GM12878 (cell line): ENCODE measurements at regions not wholly inside any gene's neighbourhood (a gene's known extent, or its start where the extent isn't known, plus 50 kb on each side); places are given as distances from the start of the nearest gene placed in this dataset.

Experiments used
- ATAC-seq: fragments of 200-7000 bp; cut with Tn5 transposase; 3 replicates; pipeline ENCODE4 v1.9.1; 2020; ENCODE audit warnings: mild to moderate bottlenecking, moderate library complexity
- BruUV-seq: library from RNA; stranded (reverse); fragments of 400-500 nt; replicated peaks from 2 replicates; lab custom pipeline; 2021; lab: Mats Ljungman, UMichigan
- CTCF ChIA-PET: fragments of 300-600 bp; sonication (Branson Sonifier 250); formaldehyde crosslinking; extraction: SDS; loops from one replicate; lab custom pipeline; 2021; ENCODE audit warnings: inconsistent platforms; lab: Yijun Ruan, JAX
- POLR2A ChIA-PET: fragments of 350-600 bp; formaldehyde crosslinking; extraction: SDS; loops from one replicate; lab custom pipeline; 2021; ENCODE audit warnings: inconsistent platforms; lab: Charles Lee
- RAD21 ChIA-PET: fragments of 300-600 bp; sonication (Branson Sonifier 250); formaldehyde crosslinking; loops from one replicate; lab custom pipeline; 2023; ENCODE audit warnings: antibody characterized with exemption; ENCODE audit not compliant: unreplicated experiment; lab: Charles Lee
- SMC1A ChIA-PET: fragments of 300-600 bp; sonication (Branson Sonifier 250); formaldehyde crosslinking; loops from one replicate; lab custom pipeline; 2023; ENCODE audit not compliant: unreplicated experiment, uncharacterized antibody; lab: Charles Lee
- DNase-seq: peaks from one replicate; pipeline ENCODE4 v3.0.0-alpha.2; 2011; ENCODE audit warnings: low read depth, low spot score
- FAIRE-seq: peaks from 3 replicates; lab custom pipeline; 2011; peaks lifted over from hg19 to GRCh38; lab: Jason Lieb, UNC
- H2AFZ ChIP-seq: 2 replicates; pipeline ENCODE4 v1.6.0; 2011; ENCODE audit warnings: low read depth, low read length, control low read depth; ENCODE audit not compliant: control insufficient read depth
- H3K27ac ChIP-seq: 2 replicates; pipeline ENCODE4 v1.5.1; 2011; ENCODE audit warnings: control low read depth; ENCODE audit not compliant: control insufficient read depth, insufficient read depth
- H3K27me3 ChIP-seq, 2 experiments: replicated peaks in 1 of 2; 2 replicates each; pipeline versions ENCODE4 v1.6.0 to v1.6.1; 2011; ENCODE audit warnings: low read length in 1 of 2; ENCODE audit not compliant: control insufficient read depth in 2 of 2, insufficient read depth in 2 of 2
- H3K36me3 ChIP-seq, 2 experiments: 2 replicates each; pipeline ENCODE4 v1.5.1; 2011; ENCODE audit warnings: low read length in 1 of 2; ENCODE audit not compliant: control insufficient read depth in 2 of 2, insufficient read depth in 2 of 2
- H3K4me1 ChIP-seq: 2 replicates; pipeline ENCODE4 v1.6.1; 2011; ENCODE audit warnings: mild to moderate bottlenecking, low read length, moderate library complexity, mixed read lengths; ENCODE audit not compliant: control insufficient read depth, insufficient read depth
- H3K4me2 ChIP-seq: 2 replicates; pipeline ENCODE4 v1.6.0; 2011; ENCODE audit warnings: control low read depth; ENCODE audit not compliant: control insufficient read depth, insufficient read depth
- H3K4me3 ChIP-seq: fragments of 200-600 bp; sonication (generic); 2 replicates; pipeline ENCODE4 v1.5.1; 2016
- H3K79me2 ChIP-seq: 2 replicates; pipeline ENCODE4 v1.6.0; 2011; ENCODE audit warnings: low read length; ENCODE audit not compliant: control insufficient read depth, insufficient read depth
- H3K9ac ChIP-seq: 2 replicates; pipeline ENCODE4 v1.8.0; 2011; ENCODE audit warnings: low read length, control low read depth, mixed read lengths; ENCODE audit not compliant: control insufficient read depth, insufficient read depth
- H3K9me3 ChIP-seq: replicated peaks from 3 replicates; pipeline ENCODE4 v1.5.1; 2011; ENCODE audit warnings: mild to moderate bottlenecking, low read length; ENCODE audit not compliant: control insufficient read depth, insufficient read depth
- H4K20me1 ChIP-seq: 2 replicates; pipeline ENCODE4 v1.6.0; 2011; ENCODE audit not compliant: control insufficient read depth, insufficient read depth
- BHLHE40 ChIP-seq, 2 experiments: fragments of 450-650 bp in 1 of 2; IDR thresholded peaks; 2 replicates each; pipeline ENCODE4 v1.6.1; 2011 to 2017; ENCODE audit warnings: low read depth in 2 of 2, borderline replicate concordance in 1 of 2, improper control_type of control experiment in 1 of 2, low read length in 1 of 2, mild to moderate bottlenecking in 1 of 2
- CEBPB ChIP-seq, 2 experiments: fragments of 150-350 bp in 1 of 2; IDR thresholded peaks; 2 replicates each; pipeline ENCODE4 v1.6.1; 2012 to 2014; ENCODE audit warnings: low read depth in 2 of 2, low read length in 2 of 2, borderline replicate concordance in 1 of 2, inconsistent platforms in 1 of 2
- CEBPZ ChIP-seq: fragments of 150-350 bp; IDR thresholded peaks from 2 replicates; pipeline ENCODE4 v1.6.1; 2016; ENCODE audit warnings: low read depth, low read length
- JUND ChIP-seq: IDR thresholded peaks from 2 replicates; pipeline ENCODE4 v1.6.1; 2012; ENCODE audit warnings: low read depth, mild to moderate bottlenecking, low read length, improper control_type of control experiment, moderate library complexity
- PAX8 ChIP-seq: fragments of 450-650 bp; IDR thresholded peaks from 2 replicates; pipeline ENCODE4 v1.6.1; 2017; ENCODE audit warnings: mild to moderate bottlenecking, moderate library complexity
- REST ChIP-seq: IDR thresholded peaks from 2 replicates; pipeline ENCODE4 v1.6.1; 2012; ENCODE audit warnings: mild to moderate bottlenecking, low read depth, low read length
- SMAD1 ChIP-seq: fragments of 450-650 bp; IDR thresholded peaks from 2 replicates; pipeline ENCODE4 v1.6.1; 2018; ENCODE audit warnings: mild to moderate bottlenecking, low read depth; ENCODE audit not compliant: partially characterized antibody
- WGBS: methylation state at CpG from one replicate; pipeline ENCODE4 v1.1.6; 2016; ENCODE audit warnings: low lambda C conversion rate; ENCODE audit not compliant: insufficient replicate concordance, insufficient coverage; ENCODE audit errors: missing lambda C conversion rate; 5-methylcytosine and 5-hydroxymethylcytosine counted together
- in situ Hi-C: fragments of 300-500 bp; cut with MboI; formaldehyde crosslinking; loops from 9 replicates; pipeline ENCODE4 v1.14.3; 2018; ENCODE audit warnings: mixed read lengths
- intact Hi-C: fragments of 100-400 bp; cut with micrococcal nuclease; formaldehyde crosslinking; loops from one replicate; pipeline ENCODE4 v1.14.2; 2022; ENCODE audit not compliant: unreplicated experiment
- TF ChIP-seq, protein P1 (sequence below): IDR thresholded peaks from 2 replicates; pipeline ENCODE4 v1.6.1; 2011; ENCODE audit warnings: mild to moderate bottlenecking, low read depth, low read length, moderate library complexity; ENCODE audit not compliant: insufficient replicate concordance

DNA sequence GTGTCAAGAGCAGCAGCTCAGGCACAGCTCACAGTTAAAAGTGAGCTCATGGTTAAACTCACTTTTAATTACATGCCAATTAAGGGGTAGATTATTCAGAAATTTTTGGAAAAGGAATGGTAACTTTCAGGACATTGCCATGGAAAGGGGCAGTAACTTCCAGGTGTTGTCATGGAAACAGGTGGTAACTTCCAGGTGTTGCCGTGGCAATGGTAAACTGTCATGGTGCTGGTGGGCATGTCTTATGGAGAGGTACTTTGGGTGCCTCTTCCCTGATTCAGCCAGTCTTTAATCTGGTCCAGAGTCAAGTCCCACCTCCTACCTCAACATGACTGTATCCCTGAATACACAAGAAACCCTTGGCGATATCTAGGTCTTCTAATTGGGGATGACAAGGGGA lies 223.2 kb upstream of the TAS2R1 start:
- H3K4me3 ChIP-seq, result no peak overlapping the region
- BruUV-seq, result no TSS peak
- no peaks in the 10 kb centered on the region for H3K27me3 ChIP-seq
- CTCF ChIA-PET, result no interaction called here
- H3K36me3 ChIP-seq, result no peaks in the 10 kb centered on the region
- ATAC-seq, result no peak
- H3K4me2 ChIP-seq, result no peak overlapping the region
- no peaks in the 10 kb centered on the region for H3K9me3 ChIP-seq
- no peak overlapping the region for H3K9ac ChIP-seq
- in situ Hi-C loops, result no loop called here
- no peaks in the 10 kb centered on the region for H3K79me2 ChIP-seq
- SMC1A ChIA-PET, result interaction anchor here (0.6 kb wide), 1 partner anchor 25 kb away, joined by 3 read pairs; no protein-coding TSS in a partner anchor
- no peak for DNase-seq
- 69% methylated on average over 2 of the region's 2 CpGs for WGBS
- intact Hi-C loops, result no loop called here
- no peaks in the 10 kb centered on the region for H3K4me1 ChIP-seq
- RAD21 ChIA-PET, result no interaction called here
- H4K20me1 ChIP-seq, result no peaks in the 10 kb centered on the region
- no peak overlapping the region for H2AFZ ChIP-seq
- no peak for FAIRE-seq
- POLR2A ChIA-PET, result no interaction called here
- H3K27ac ChIP-seq, result no peak overlapping the region
- TF ChIP-seq CEBPZ (no peak), SMAD1 (no peak), CEBPB (IDR thresholded peaks at IDR 0.05; ENCODE audit: borderline replicate concordance in 1 of 2, low read depth in 2 of 2, low read length in 2 of 2) (no peak)
- TF ChIP-seq, all 136 proteins: peak for 0

DNA sequence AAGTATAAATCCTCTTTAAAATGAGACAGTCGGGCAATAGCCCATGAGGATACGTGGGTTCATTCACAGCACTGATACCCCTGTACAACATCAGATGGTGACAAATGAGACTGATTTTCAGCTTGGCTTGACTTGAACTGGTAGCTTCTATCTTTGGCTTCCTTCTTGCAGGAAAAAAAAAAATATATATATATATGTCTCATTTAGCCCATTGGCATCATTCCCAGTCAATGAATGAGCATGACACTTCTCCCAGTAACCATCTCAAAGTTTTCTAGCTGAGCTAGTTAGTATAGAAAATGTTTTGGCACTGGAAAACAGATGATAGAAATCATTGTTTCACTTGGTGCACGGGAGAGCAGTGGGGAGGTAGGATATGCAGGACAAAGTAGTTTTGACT lies 222.5 kb upstream of the TAS2R1 start:
- no peaks in the 10 kb centered on the region for H4K20me1 ChIP-seq
- ChIA-PET SMC1A (interaction anchor here (0.6 kb wide), 1 partner anchor 25 kb away, joined by 3 read pairs; no protein-coding TSS in a partner anchor), POLR2A (no interaction called here), RAD21 (no interaction called here), CTCF (interaction anchor here (1.0 kb wide), 1 partner anchor 10 kb away, joined by 3 read pairs; no protein-coding TSS in a partner anchor)
- BruUV-seq, result no TSS peak
- intact Hi-C loops, result no loop called here
- 32% methylated on average over 3 of the region's 3 CpGs for WGBS
- no peak overlapping the region for H3K27ac ChIP-seq
- no peak overlapping the region for H3K4me3 ChIP-seq
- no peak overlapping the region for H2AFZ ChIP-seq
- H3K9ac ChIP-seq, result no peak overlapping the region
- ATAC-seq (no peak), FAIRE-seq (no peak), DNase-seq (no peak)
- H3K4me1 ChIP-seq, result no peaks in the 10 kb centered on the region
- H3K27me3 ChIP-seq, result no peaks in the 10 kb centered on the region; a peak in 1 of 4 replicates
- H3K36me3 ChIP-seq, result no peaks in the 10 kb centered on the region
- H3K79me2 ChIP-seq, result no peaks in the 10 kb centered on the region
- H3K4me2 ChIP-seq, result no peak overlapping the region
- in situ Hi-C loops, result no loop called here
- no peaks in the 10 kb centered on the region for H3K9me3 ChIP-seq
- no peak for TF ChIP-seq REST
- no peak for TF ChIP-seq CEBPB (IDR thresholded peaks at IDR 0.05; ENCODE audit: borderline replicate concordance in 1 of 2, low read depth in 2 of 2, low read length in 2 of 2)
- no peak for TF ChIP-seq JUND
- TF ChIP-seq, protein P1, sequence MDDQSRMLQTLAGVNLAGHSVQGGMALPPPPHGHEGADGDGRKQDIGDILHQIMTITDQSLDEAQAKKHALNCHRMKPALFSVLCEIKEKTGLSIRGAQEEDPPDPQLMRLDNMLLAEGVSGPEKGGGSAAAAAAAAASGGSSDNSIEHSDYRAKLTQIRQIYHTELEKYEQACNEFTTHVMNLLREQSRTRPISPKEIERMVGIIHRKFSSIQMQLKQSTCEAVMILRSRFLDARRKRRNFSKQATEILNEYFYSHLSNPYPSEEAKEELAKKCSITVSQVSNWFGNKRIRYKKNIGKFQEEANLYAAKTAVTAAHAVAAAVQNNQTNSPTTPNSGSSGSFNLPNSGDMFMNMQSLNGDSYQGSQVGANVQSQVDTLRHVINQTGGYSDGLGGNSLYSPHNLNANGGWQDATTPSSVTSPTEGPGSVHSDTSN, result no peak
- no peak for TF ChIP-seq PAX8
- no peak for TF ChIP-seq BHLHE40 (IDR thresholded peaks at IDR 0.05; ENCODE audit: borderline replicate concordance in 1 of 2, low read depth in 2 of 2, low read length in 1 of 2)
